Endothelial cell of umbilical vein (primary cell): ENCODE measurements at regions not wholly inside any gene's neighbourhood (a gene's known extent, or its start where the extent isn't known, plus 50 kb on each side); places are given as distances from the start of the nearest gene placed in this dataset.

Source experiments
- BruUV-seq: library from RNA; stranded (reverse); fragments of 400-500 nt; replicated peaks from 2 replicates; lab custom pipeline; 2021; lab: Mats Ljungman, UMichigan
- CTCF ChIA-PET: fragments of 300-600, 350-600 bp; sonication (Branson Sonifier 250); formaldehyde crosslinking; loops from one replicate; lab custom pipeline; 2021; ENCODE audit warnings: antibody characterized with exemption, inconsistent platforms; lab: Charles Lee
- POLR2A ChIA-PET: fragments of 300-600, 350-600 bp; sonication (Branson Sonifier 250); formaldehyde crosslinking; loops from one replicate; lab custom pipeline; 2021; ENCODE audit warnings: antibody characterized with exemption, inconsistent platforms; lab: Charles Lee
- DNase-seq: peaks from one replicate; pipeline ENCODE4 v3.0.0-alpha.2; 2011; ENCODE audit warnings: low read depth, low spot score
- FAIRE-seq: peaks from 2 replicates; lab custom pipeline; 2011; peaks lifted over from hg19 to GRCh38; lab: Jason Lieb, UNC
- H2AFZ ChIP-seq: 2 replicates; pipeline ENCODE4 v1.6.0; 2012; ENCODE audit warnings: low read depth, low read length, control low read depth, inconsistent platforms
- H3K27ac ChIP-seq: 2 replicates; pipeline ENCODE4 v1.5.1; 2011; ENCODE audit warnings: low read depth, mild to moderate bottlenecking, control low read depth, low read length, moderate library complexity; ENCODE audit not compliant: insufficient read depth
- H3K27me3 ChIP-seq, 2 experiments: 2 replicates each; pipeline versions ENCODE4 v1.6.0 to v1.6.1; 2011; ENCODE audit warnings: low read length in 2 of 2, mixed read lengths in 1 of 2; ENCODE audit not compliant: control insufficient read depth in 2 of 2, insufficient read depth in 2 of 2
- H3K36me3 ChIP-seq, 2 experiments: 2 replicates in 1 of 2; 3 replicates in 1 of 2; pipeline ENCODE4 v1.5.1; 2011; ENCODE audit warnings: low read length in 2 of 2, mild to moderate bottlenecking in 1 of 2, moderate library complexity in 1 of 2; ENCODE audit not compliant: control insufficient read depth in 2 of 2, insufficient read depth in 2 of 2; ENCODE audit errors: extremely low read depth in 1 of 2
- H3K4me1 ChIP-seq: 3 replicates; pipeline ENCODE4 v1.5.1; 2011; ENCODE audit warnings: mild to moderate bottlenecking, low read length; ENCODE audit not compliant: control insufficient read depth, insufficient read depth; ENCODE audit errors: extremely low read depth
- H3K4me2 ChIP-seq: 2 replicates; pipeline ENCODE4 v1.6.1; 2011; ENCODE audit warnings: low read length, control low read depth, mixed read lengths; ENCODE audit not compliant: insufficient read depth
- H3K4me3 ChIP-seq, 3 experiments: fragments of 200-600 bp in 1 of 3; sonication (generic), shearing (Covaris generic) in 1 of 3; replicated peaks in 1 of 3; 2 replicates each; pipeline ENCODE4 v1.5.1; 2011 to 2016; ENCODE audit warnings: control low read depth in 3 of 3, low read length in 3 of 3, mild to moderate bottlenecking in 2 of 3, inconsistent platforms in 1 of 3, low read depth in 1 of 3, moderate library complexity in 1 of 3; ENCODE audit not compliant: insufficient read depth in 1 of 3
- H3K79me2 ChIP-seq: 2 replicates; pipeline ENCODE4 v1.6.0; 2012; ENCODE audit warnings: low read length, inconsistent platforms; ENCODE audit not compliant: control insufficient read depth, insufficient read depth
- H3K9ac ChIP-seq: replicated peaks from 2 replicates; pipeline ENCODE3; 2011; ENCODE audit warnings: low read length, control low read depth; ENCODE audit not compliant: insufficient read depth; ENCODE audit errors: extremely low read depth
- H3K9me1 ChIP-seq: replicated peaks from 3 replicates; pipeline ENCODE4 v1.6.0; 2011; ENCODE audit warnings: mild to moderate bottlenecking, low read length; ENCODE audit not compliant: control insufficient read depth, insufficient read depth; ENCODE audit errors: extremely low read depth
- H3K9me3 ChIP-seq: replicated peaks from 2 replicates; pipeline ENCODE4 v1.5.1; 2012; ENCODE audit warnings: low read length, inconsistent platforms; ENCODE audit not compliant: control insufficient read depth, insufficient read depth
- H4K20me1 ChIP-seq: replicated peaks from 2 replicates; pipeline ENCODE3; 2011; ENCODE audit warnings: mild to moderate bottlenecking, low read length; ENCODE audit not compliant: control insufficient read depth, insufficient read depth; ENCODE audit errors: extremely low read depth
- EZH2 ChIP-seq: IDR thresholded peaks from 2 replicates; pipeline ENCODE4 v1.6.1; 2012; ENCODE audit warnings: borderline replicate concordance, low read depth, mild to moderate bottlenecking, moderate library complexity, low read length, inconsistent platforms; ENCODE audit not compliant: severe bottlenecking
- FOS ChIP-seq: IDR thresholded peaks from 2 replicates; pipeline ENCODE4 v1.6.1; 2011; ENCODE audit warnings: mild to moderate bottlenecking, low read length, moderate library complexity, borderline replicate concordance; ENCODE audit not compliant: insufficient read depth
- GATA2 ChIP-seq: IDR thresholded peaks from 2 replicates; pipeline ENCODE4 v1.7.0; 2011; ENCODE audit warnings: low read depth, mild to moderate bottlenecking, moderate library complexity, mixed read lengths, low read length; ENCODE audit not compliant: insufficient read length, insufficient read depth
- JUN ChIP-seq: IDR thresholded peaks from 2 replicates; pipeline ENCODE4 v1.6.1; 2011; ENCODE audit warnings: borderline replicate concordance, low read depth; ENCODE audit not compliant: insufficient read length, insufficient read depth
- MYC ChIP-seq: IDR thresholded peaks from one replicate; pipeline ENCODE4 v1.6.1; 2011; ENCODE audit warnings: mild to moderate bottlenecking, low read depth, low read length
- POLR2A ChIP-seq: IDR thresholded peaks from 2 replicates; pipeline ENCODE4 v1.6.1; 2012; ENCODE audit warnings: low read depth, mild to moderate bottlenecking, control low read depth, low read length
- POLR2AphosphoS5 ChIP-seq: IDR thresholded peaks from 2 replicates; pipeline ENCODE4 v1.6.1; 2012; ENCODE audit warnings: low read depth, mild to moderate bottlenecking, control low read depth, low read length, moderate library complexity; ENCODE audit not compliant: insufficient read depth
- dilution Hi-C: fragments of 300-500 bp; cut with MboI; formaldehyde crosslinking; loops from one replicate; pipeline ENCODE4 v1.15.0; 2019; ENCODE audit warnings: low sequenced_read_pairs; ENCODE audit not compliant: extremely low pct_ligation_motif_present
- intact Hi-C: fragments of 100-400 bp; cut with micrococcal nuclease; formaldehyde crosslinking; loops from one replicate; pipeline ENCODE4 v1.10.0; 2022
- TF ChIP-seq, protein P1 (sequence below), 2 donors: IDR thresholded peaks; 1 replicate in 1 of 2; 2 replicates in 1 of 2; pipeline ENCODE4 v1.5.1; 2011; ENCODE audit warnings: low read length in 2 of 2, mild to moderate bottlenecking in 2 of 2, moderate library complexity in 2 of 2, control low read depth in 1 of 2, inconsistent platforms in 1 of 2, low read depth in 1 of 2; ENCODE audit not compliant: insufficient read depth in 1 of 2; ENCODE audit errors: extremely low read depth in 1 of 2
- TF ChIP-seq, protein P2 (sequence below): IDR thresholded peaks from 2 replicates; pipeline ENCODE4 v1.6.1; 2011; ENCODE audit not compliant: insufficient read depth, insufficient read length

DNA sequence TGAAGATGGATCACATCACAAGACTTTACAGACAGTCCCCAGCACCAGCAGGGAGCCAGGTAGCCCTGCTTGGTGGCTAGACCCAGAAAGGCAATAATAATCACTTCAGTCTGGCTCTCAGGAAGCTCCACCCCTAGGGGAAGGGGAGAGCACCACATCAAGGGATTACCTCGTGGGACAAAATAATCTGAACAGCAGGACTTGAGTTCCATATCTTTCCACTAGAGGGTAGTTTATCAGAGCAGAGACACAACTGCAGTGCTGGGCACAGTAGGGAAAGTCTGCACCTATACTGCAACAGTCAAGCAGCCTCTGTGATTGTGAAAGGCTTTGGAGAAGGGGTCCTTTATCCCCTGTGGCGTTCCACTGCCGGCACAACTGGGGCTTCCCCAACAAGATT, 547.0 kb upstream of the POU3F4 start:
- DNase-seq (no peak), FAIRE-seq (no peak)
- TF ChIP-seq MYC (no peak), GATA2 (no peak), EZH2 (no peak), JUN (no peak), POLR2AphosphoS5 (no peak), POLR2A (no peak), FOS (no peak)
- TF ChIP-seq, protein P1, sequence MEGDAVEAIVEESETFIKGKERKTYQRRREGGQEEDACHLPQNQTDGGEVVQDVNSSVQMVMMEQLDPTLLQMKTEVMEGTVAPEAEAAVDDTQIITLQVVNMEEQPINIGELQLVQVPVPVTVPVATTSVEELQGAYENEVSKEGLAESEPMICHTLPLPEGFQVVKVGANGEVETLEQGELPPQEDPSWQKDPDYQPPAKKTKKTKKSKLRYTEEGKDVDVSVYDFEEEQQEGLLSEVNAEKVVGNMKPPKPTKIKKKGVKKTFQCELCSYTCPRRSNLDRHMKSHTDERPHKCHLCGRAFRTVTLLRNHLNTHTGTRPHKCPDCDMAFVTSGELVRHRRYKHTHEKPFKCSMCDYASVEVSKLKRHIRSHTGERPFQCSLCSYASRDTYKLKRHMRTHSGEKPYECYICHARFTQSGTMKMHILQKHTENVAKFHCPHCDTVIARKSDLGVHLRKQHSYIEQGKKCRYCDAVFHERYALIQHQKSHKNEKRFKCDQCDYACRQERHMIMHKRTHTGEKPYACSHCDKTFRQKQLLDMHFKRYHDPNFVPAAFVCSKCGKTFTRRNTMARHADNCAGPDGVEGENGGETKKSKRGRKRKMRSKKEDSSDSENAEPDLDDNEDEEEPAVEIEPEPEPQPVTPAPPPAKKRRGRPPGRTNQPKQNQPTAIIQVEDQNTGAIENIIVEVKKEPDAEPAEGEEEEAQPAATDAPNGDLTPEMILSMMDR (IDR thresholded peaks at IDR 0.05; ENCODE audit: extremely low read depth in 1 of 2, insufficient read depth in 1 of 2, low read depth in 1 of 2, low read length in 2 of 2) = no peak
- TF ChIP-seq, protein P2, sequence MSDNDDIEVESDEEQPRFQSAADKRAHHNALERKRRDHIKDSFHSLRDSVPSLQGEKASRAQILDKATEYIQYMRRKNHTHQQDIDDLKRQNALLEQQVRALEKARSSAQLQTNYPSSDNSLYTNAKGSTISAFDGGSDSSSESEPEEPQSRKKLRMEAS = no peak
- ChIA-PET POLR2A (no interaction called here), CTCF (no interaction called here)
- Histone ChIP-seq H3K36me3 (no peaks in the 10 kb centered on the region), H3K4me3 (no peak overlapping the region), H4K20me1 (no peaks in the 10 kb centered on the region), H2AFZ (no peak overlapping the region), H3K9ac (no peak overlapping the region), H3K79me2 (no peaks in the 10 kb centered on the region), H3K27ac (no peak overlapping the region), H3K9me1 (no peaks in the 10 kb centered on the region), H3K4me2 (no peak overlapping the region), H3K4me1 (no peaks in the 10 kb centered on the region), H3K27me3 (no peaks in the 10 kb centered on the region), H3K9me3 (no peaks in the 10 kb centered on the region)
- dilution Hi-C loops = no loop called here
- BruUV-seq = no TSS peak
- intact Hi-C loops = no loop called here
